GM12878 (cell line): ENCODE measurements at regions not wholly inside any gene's neighbourhood (a gene's known extent, or its start where the extent isn't known, plus 50 kb on each side); places are given as distances from the start of the nearest gene placed in this dataset.

ENCODE experiments used
- ATAC-seq: fragments of 200-7000 bp; cut with Tn5 transposase; 3 replicates; pipeline ENCODE4 v1.9.1; 2020; ENCODE audit warnings: mild to moderate bottlenecking, moderate library complexity
- BruUV-seq: library from RNA; stranded (reverse); fragments of 400-500 nt; replicated peaks from 2 replicates; lab custom pipeline; 2021; lab: Mats Ljungman, UMichigan
- CTCF ChIA-PET: fragments of 300-600 bp; sonication (Branson Sonifier 250); formaldehyde crosslinking; extraction: SDS; loops from one replicate; lab custom pipeline; 2021; ENCODE audit warnings: inconsistent platforms; lab: Yijun Ruan, JAX
- POLR2A ChIA-PET: fragments of 350-600 bp; formaldehyde crosslinking; extraction: SDS; loops from one replicate; lab custom pipeline; 2021; ENCODE audit warnings: inconsistent platforms; lab: Charles Lee
- RAD21 ChIA-PET: fragments of 300-600 bp; sonication (Branson Sonifier 250); formaldehyde crosslinking; loops from one replicate; lab custom pipeline; 2023; ENCODE audit warnings: antibody characterized with exemption; ENCODE audit not compliant: unreplicated experiment; lab: Charles Lee
- SMC1A ChIA-PET: fragments of 300-600 bp; sonication (Branson Sonifier 250); formaldehyde crosslinking; loops from one replicate; lab custom pipeline; 2023; ENCODE audit not compliant: unreplicated experiment, uncharacterized antibody; lab: Charles Lee
- DNase-seq: peaks from one replicate; pipeline ENCODE4 v3.0.0-alpha.2; 2011; ENCODE audit warnings: low read depth, low spot score
- FAIRE-seq: peaks from 3 replicates; lab custom pipeline; 2011; peaks lifted over from hg19 to GRCh38; lab: Jason Lieb, UNC
- H2AFZ ChIP-seq: 2 replicates; pipeline ENCODE4 v1.6.0; 2011; ENCODE audit warnings: low read depth, low read length, control low read depth; ENCODE audit not compliant: control insufficient read depth
- H3K27ac ChIP-seq: 2 replicates; pipeline ENCODE4 v1.5.1; 2011; ENCODE audit warnings: control low read depth; ENCODE audit not compliant: control insufficient read depth, insufficient read depth
- H3K27me3 ChIP-seq, 2 experiments: replicated peaks in 1 of 2; 2 replicates each; pipeline versions ENCODE4 v1.6.0 to v1.6.1; 2011; ENCODE audit warnings: low read length in 1 of 2; ENCODE audit not compliant: control insufficient read depth in 2 of 2, insufficient read depth in 2 of 2
- H3K36me3 ChIP-seq, 2 experiments: 2 replicates each; pipeline ENCODE4 v1.5.1; 2011; ENCODE audit warnings: low read length in 1 of 2; ENCODE audit not compliant: control insufficient read depth in 2 of 2, insufficient read depth in 2 of 2
- H3K4me1 ChIP-seq: 2 replicates; pipeline ENCODE4 v1.6.1; 2011; ENCODE audit warnings: mild to moderate bottlenecking, low read length, moderate library complexity, mixed read lengths; ENCODE audit not compliant: control insufficient read depth, insufficient read depth
- H3K4me2 ChIP-seq: 2 replicates; pipeline ENCODE4 v1.6.0; 2011; ENCODE audit warnings: control low read depth; ENCODE audit not compliant: control insufficient read depth, insufficient read depth
- H3K4me3 ChIP-seq: fragments of 200-600 bp; sonication (generic); 2 replicates; pipeline ENCODE4 v1.5.1; 2016
- H3K79me2 ChIP-seq: 2 replicates; pipeline ENCODE4 v1.6.0; 2011; ENCODE audit warnings: low read length; ENCODE audit not compliant: control insufficient read depth, insufficient read depth
- H3K9ac ChIP-seq: 2 replicates; pipeline ENCODE4 v1.8.0; 2011; ENCODE audit warnings: low read length, control low read depth, mixed read lengths; ENCODE audit not compliant: control insufficient read depth, insufficient read depth
- H3K9me3 ChIP-seq: replicated peaks from 3 replicates; pipeline ENCODE4 v1.5.1; 2011; ENCODE audit warnings: mild to moderate bottlenecking, low read length; ENCODE audit not compliant: control insufficient read depth, insufficient read depth
- H4K20me1 ChIP-seq: 2 replicates; pipeline ENCODE4 v1.6.0; 2011; ENCODE audit not compliant: control insufficient read depth, insufficient read depth
- CREM ChIP-seq: IDR thresholded peaks from 2 replicates; pipeline ENCODE4 v1.6.1; 2014; ENCODE audit warnings: antibody characterized with exemption, low read depth
- GABPA ChIP-seq: IDR thresholded peaks from 2 replicates; pipeline ENCODE4 v1.6.1; 2014; ENCODE audit warnings: antibody characterized with exemption, low read depth, mild to moderate bottlenecking, inconsistent platforms
- JUND ChIP-seq: IDR thresholded peaks from 2 replicates; pipeline ENCODE4 v1.6.1; 2012; ENCODE audit warnings: low read depth, mild to moderate bottlenecking, low read length, improper control_type of control experiment, moderate library complexity
- MEF2A ChIP-seq: IDR thresholded peaks from 2 replicates; pipeline ENCODE4 v1.6.1; 2011; ENCODE audit warnings: low read depth, mild to moderate bottlenecking, low read length, moderate library complexity; ENCODE audit not compliant: insufficient read depth
- NFYB ChIP-seq: IDR thresholded peaks from 2 replicates; pipeline ENCODE4 v1.6.1; 2011; ENCODE audit warnings: low read depth, mild to moderate bottlenecking, low read length, improper control_type of control experiment, moderate library complexity; ENCODE audit not compliant: insufficient read depth
- USF2 ChIP-seq: IDR thresholded peaks from 2 replicates; pipeline ENCODE4 v1.6.1; 2011; ENCODE audit warnings: low read depth, low read length, improper control_type of control experiment, borderline replicate concordance
- WRNIP1 ChIP-seq: IDR thresholded peaks from 2 replicates; pipeline ENCODE4 v1.6.1; 2011; ENCODE audit warnings: low read depth, low read length, improper control_type of control experiment, borderline replicate concordance
- YBX1 ChIP-seq: fragments of 450-650 bp; IDR thresholded peaks from 2 replicates; pipeline ENCODE4 v1.6.1; 2016; ENCODE audit warnings: antibody characterized with exemption
- in situ Hi-C: fragments of 300-500 bp; cut with MboI; formaldehyde crosslinking; loops from 9 replicates; pipeline ENCODE4 v1.14.3; 2018; ENCODE audit warnings: mixed read lengths
- intact Hi-C: fragments of 100-400 bp; cut with micrococcal nuclease; formaldehyde crosslinking; loops from one replicate; pipeline ENCODE4 v1.14.2; 2022; ENCODE audit not compliant: unreplicated experiment
- TF ChIP-seq, protein P1 (sequence below): IDR thresholded peaks from 2 replicates; pipeline ENCODE4 v1.6.1; 2011; ENCODE audit warnings: mild to moderate bottlenecking, low read depth, low read length, moderate library complexity; ENCODE audit not compliant: insufficient replicate concordance
- TF ChIP-seq, protein P2 (sequence below): fragments of 450-650 bp; IDR thresholded peaks from 2 replicates; pipeline ENCODE4 v1.6.1; 2016; ENCODE audit warnings: mild to moderate bottlenecking
- TF ChIP-seq, protein P3 (sequence below): fragments of 450-650 bp; IDR thresholded peaks from 2 replicates; pipeline ENCODE4 v1.6.1; 2018; ENCODE audit warnings: mild to moderate bottlenecking, low read depth, moderate library complexity; ENCODE audit not compliant: partially characterized antibody

DNA sequence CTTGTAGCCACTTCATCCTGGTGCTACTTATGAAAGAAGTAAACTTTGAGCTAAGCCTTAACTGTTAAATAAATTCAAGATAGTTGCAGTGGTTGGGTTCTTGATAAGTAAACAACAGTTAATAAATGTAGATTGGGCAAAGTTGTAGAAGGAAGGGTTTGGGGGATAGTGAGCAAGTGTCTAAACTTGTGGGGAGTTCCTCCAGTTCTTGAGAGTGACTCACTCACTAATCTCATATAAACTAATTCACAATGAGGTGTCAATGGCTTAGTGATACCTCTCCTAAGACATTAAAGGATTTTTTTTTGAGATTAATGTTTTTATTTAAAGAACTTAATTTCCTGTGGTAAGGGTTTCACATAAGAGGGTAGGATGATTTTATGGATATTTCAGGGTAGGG lies 507.4 kb downstream of the BMP2 start:
- Histone ChIP-seq H3K27me3 (no peaks in the 10 kb centered on the region), H3K79me2 (no peaks in the 10 kb centered on the region)
- TF ChIP-seq, protein P1, sequence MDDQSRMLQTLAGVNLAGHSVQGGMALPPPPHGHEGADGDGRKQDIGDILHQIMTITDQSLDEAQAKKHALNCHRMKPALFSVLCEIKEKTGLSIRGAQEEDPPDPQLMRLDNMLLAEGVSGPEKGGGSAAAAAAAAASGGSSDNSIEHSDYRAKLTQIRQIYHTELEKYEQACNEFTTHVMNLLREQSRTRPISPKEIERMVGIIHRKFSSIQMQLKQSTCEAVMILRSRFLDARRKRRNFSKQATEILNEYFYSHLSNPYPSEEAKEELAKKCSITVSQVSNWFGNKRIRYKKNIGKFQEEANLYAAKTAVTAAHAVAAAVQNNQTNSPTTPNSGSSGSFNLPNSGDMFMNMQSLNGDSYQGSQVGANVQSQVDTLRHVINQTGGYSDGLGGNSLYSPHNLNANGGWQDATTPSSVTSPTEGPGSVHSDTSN, result no peak
- TF ChIP-seq, protein P2, sequence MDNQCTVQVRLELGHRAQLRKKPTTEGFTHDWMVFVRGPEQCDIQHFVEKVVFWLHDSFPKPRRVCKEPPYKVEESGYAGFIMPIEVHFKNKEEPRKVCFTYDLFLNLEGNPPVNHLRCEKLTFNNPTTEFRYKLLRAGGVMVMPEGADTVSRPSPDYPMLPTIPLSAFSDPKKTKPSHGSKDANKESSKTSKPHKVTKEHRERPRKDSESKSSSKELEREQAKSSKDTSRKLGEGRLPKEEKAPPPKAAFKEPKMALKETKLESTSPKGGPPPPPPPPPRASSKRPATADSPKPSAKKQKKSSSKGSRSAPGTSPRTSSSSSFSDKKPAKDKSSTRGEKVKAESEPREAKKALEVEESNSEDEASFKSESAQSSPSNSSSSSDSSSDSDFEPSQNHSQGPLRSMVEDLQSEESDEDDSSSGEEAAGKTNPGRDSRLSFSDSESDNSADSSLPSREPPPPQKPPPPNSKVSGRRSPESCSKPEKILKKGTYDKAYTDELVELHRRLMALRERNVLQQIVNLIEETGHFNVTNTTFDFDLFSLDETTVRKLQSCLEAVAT, result no peak
- TF ChIP-seq WRNIP1 (no peak), NFYB (no peak), MEF2A (no peak), YBX1 (no peak), USF2 (no peak), GABPA (no peak), JUND (no peak), CREM (no peak)
- TF ChIP-seq, protein P3, sequence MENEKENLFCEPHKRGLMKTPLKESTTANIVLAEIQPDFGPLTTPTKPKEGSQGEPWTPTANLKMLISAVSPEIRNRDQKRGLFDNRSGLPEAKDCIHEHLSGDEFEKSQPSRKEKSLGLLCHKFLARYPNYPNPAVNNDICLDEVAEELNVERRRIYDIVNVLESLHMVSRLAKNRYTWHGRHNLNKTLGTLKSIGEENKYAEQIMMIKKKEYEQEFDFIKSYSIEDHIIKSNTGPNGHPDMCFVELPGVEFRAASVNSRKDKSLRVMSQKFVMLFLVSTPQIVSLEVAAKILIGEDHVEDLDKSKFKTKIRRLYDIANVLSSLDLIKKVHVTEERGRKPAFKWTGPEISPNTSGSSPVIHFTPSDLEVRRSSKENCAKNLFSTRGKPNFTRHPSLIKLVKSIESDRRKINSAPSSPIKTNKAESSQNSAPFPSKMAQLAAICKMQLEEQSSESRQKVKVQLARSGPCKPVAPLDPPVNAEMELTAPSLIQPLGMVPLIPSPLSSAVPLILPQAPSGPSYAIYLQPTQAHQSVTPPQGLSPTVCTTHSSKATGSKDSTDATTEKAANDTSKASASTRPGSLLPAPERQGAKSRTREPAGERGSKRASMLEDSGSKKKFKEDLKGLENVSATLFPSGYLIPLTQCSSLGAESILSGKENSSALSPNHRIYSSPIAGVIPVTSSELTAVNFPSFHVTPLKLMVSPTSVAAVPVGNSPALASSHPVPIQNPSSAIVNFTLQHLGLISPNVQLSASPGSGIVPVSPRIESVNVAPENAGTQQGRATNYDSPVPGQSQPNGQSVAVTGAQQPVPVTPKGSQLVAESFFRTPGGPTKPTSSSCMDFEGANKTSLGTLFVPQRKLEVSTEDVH, result no peak
- TF ChIP-seq, all 136 proteins: peak for 0
- intact Hi-C loops (no loop called here), in situ Hi-C loops (loop anchor here (25.0 kb wide), 1 partner anchor 513 kb away; the partner anchor contains the start of gene BMP2)
- Histone ChIP-seq H3K4me2 (no peak overlapping the region), H3K27ac (no peak overlapping the region), H3K9me3 (no peaks in the 10 kb centered on the region), H3K4me3 (no peak overlapping the region), H3K36me3 (no peaks in the 10 kb centered on the region), H3K9ac (no peak overlapping the region), H2AFZ (no peak overlapping the region), H4K20me1 (no peaks in the 10 kb centered on the region), H3K4me1 (no peaks in the 10 kb centered on the region)
- BruUV-seq, result no TSS peak
- DNase-seq, result no peak
- SMC1A ChIA-PET, result interaction anchor here (1.0 to 1.4 kb wide), 6 partner anchors 9 to 481 kb away, joined by 3 to 4 read pairs (median 3); no protein-coding TSS in a partner anchor
- RAD21 ChIA-PET, result no interaction called here
- no peak for ATAC-seq
- POLR2A ChIA-PET, result interaction anchor here (0.5 kb wide), 1 partner anchor 134 kb away, joined by 3 read pairs; no protein-coding TSS in a partner anchor
- CTCF ChIA-PET, result interaction anchor here (1.2 to 2.3 kb wide), 3 partner anchors 11 to 509 kb away, joined by 3 to 10 read pairs (median 3); no protein-coding TSS in a partner anchor
- FAIRE-seq, result no peak
